Suppressor macrophage treated with lipopolysaccharide for 4 hours (primary cell): ENCODE measurements at regions not wholly inside any gene's neighbourhood (a gene's known extent, or its start where the extent isn't known, plus 50 kb on each side); places are given as distances from the start of the nearest gene placed in this dataset.
"Not testable (repeated sequence)": the region's sequence is repeated elsewhere in the genome, so short reads cannot be mapped to it uniquely, and the experiment has no call there.

Experiments used
- DNase-seq: peaks from one replicate; pipeline ENCODE4 v3.0.0-alpha.2; 2020

- DNase-seq = no peak
Measured at GRCh38 chr10:118463740-118464139, 121.6 kb upstream of the FAM204A start.

DNA sequence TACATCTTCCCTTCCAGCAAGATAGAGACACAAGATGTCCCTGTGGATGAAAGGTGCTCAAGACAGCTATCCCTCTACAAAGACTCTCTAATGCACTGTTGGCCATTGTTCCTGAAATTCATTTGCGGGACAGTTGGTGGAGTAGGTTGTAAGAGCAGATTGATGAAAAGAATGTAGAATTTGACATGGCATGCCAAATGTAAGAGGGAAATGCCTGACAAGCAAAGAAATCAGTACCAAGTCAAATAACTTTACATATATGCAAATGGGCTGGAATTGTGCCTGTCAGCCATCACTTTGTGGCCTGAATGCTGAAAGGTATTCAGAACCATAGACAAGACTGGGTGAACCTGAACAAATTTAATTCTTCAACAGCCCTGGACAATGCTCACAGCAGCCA lies 120.3 kb upstream of the FAM204A start:
- no peak for DNase-seq

DNA sequence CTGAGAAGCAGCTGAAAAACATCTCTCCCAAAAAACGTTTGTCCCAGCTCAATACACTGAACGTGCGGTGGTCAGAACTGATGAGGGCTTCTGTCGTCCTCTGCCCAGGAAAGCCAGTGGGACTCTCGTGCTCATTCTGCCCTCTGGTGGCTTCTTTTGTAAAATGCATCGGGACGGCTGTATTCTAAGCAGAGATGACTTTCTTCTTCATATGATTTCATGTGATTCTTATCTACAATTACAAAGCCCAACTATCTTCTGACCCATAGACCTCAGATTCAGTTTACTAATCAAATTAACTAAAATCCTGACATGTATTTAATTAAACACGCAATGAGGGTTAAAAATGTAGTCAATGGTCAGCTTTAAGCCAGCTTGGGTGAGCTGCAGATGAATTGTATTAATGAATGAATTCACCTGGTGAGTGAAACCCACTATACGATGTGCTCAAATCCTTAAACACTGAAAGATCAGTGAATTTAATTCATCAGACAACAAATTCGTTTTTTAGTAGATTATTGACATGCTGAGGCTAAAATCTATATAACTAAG lies 117.6 kb upstream of the FAM204A start:
- DNase-seq = peak; percentile 66

DNA sequence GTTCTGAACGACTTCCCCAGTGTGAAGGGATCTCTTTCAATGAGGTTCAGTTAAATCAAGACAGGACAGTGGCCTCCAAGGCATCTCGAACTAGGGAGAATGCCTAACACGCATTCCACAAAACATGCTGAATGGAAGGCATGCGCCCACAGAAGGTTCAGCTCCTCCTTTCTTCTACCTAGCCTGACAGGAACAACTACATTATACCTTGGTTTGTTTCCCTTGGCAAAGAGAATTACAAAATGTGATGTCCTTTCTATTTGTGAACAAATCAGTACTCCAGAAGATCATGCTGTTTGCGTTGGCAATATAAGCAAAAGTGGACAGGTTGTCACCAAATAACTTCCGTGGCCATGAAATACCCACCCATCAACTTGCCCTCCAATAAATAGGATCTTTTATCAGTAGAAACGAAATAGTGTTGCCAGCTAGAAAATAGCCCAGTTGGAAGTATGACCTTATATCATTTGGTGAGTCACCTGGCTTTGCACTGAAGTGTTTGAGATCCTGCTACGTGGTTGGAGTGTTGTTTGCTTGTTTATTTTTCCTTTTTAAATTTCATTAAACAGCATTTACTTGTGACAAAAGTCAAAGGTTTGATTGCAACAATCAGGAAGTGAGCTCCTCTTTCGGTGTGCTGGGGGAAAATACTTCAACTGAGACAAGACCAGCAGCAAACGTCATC lies 117.0 kb upstream of the FAM204A start:
- DNase-seq = no peak

GRCh38 chr10:118457824-118458428 lies 115.8 kb upstream of the FAM204A start:
- no peak for DNase-seq

GRCh38 chr10:118455181-118455695 lies 113.1 kb upstream of the FAM204A start:
- DNase-seq = no peak

- no peak for DNase-seq
Measured at GRCh38 chr10:118454211-118454610, 112.1 kb upstream of the FAM204A start.

DNA sequence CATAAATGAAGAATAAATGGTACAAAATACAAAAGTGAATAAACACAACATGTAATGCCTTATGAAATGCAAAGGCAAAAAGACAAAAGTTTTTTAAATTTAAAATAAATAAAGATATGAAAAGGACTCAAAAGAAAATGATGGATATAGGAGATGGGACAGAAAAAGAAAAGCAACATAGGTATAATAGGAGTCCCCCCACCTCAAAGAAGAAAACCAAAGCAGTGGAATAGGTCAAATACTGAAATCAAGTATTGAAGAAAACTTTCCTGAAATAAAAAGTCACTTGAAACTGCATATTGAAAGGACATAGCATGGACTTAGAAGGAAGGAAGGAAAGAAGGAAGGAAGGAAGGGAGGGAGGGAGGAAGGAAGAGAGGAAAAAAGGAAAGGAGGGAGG lies 110.0 kb upstream of the FAM204A start:
- no peak for DNase-seq

DNA sequence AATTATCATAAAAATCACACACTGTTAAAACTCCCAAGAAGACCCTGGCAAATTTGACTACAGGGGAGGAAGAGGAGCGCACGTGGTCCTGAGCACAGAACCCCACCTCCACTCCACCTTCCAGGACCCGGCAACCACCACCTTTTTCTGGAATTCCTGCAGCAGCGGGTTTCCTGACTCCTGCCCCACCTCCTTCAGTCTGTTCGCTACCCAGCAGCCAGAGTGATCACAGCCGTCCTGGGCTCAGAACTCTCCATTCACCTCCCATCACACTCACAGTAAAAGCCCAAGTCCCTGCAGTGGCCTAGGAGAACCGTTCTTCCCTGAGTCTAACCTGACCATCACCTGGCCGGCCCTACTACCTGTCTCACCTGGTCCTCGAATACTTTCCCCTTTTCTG lies 107.4 kb upstream of the FAM204A start:
- DNase-seq = no peak

DNA sequence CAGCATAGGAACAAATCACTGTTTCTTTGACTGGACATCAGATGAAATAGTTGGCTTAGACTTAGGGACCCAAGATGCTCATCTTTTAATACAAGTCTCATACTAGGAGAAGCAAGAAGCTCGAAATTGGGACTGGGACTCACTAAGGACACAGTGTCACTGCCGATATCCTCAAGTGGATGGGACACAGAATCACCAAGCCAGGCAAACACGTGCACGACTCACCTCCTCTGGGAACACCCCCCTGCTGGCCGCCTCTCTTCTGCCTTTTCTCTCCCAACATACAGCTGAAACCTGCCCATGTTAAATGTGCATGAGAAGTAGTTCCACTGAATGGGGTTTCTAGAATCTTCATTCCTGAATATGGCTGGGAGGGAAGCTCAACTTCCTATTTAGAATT lies 106.6 kb upstream of the FAM204A start:
- no peak for DNase-seq

DNA sequence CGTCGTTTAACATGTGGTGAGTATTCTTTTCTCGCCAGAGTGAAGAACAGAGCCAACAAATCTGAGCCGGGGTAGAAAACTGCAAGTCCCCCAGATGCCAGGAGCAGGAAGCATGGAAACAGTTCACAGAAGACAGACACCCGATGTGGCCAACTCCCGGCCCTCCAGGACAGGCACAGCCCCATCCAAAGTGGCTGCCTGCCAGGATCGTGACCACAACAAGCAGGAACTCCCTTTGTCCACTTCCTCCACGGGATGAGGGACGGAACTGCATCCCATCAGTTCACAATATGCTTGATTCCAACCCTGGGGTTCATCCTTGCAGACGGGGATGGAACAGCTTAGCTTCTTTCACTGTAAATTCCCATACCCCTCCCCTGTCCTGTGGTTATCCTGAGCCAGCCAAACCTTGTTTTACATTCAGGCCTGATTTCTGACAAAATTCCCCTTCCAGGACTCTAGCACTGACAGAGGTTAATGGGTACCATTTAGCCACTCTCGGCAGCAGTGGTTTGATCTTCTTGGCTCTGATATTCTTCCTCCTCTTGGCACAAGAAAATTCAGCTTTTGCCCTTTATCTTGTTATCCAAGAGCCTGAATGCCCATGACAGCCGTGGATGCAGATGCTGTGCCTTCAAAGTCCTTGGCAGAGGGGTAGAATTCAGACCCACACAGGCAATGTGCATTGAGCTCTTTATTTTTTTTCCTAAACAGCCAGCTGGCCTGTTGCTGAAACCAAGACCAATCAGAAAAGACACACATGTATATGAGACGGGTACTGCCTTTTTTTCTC lies 105.5 kb upstream of the FAM204A start:
- DNase-seq = no peak

- DNase-seq = peak; percentile 7
Measured at GRCh38 chr10:118445535-118445934, 103.4 kb upstream of the FAM204A start.

GRCh38 chr10:118444069-118444468 lies 101.9 kb upstream of the FAM204A start:
- DNase-seq = no peak

- no peak for DNase-seq
Measured at GRCh38 chr10:118442032-118442431, 99.9 kb upstream of the FAM204A start.

DNA sequence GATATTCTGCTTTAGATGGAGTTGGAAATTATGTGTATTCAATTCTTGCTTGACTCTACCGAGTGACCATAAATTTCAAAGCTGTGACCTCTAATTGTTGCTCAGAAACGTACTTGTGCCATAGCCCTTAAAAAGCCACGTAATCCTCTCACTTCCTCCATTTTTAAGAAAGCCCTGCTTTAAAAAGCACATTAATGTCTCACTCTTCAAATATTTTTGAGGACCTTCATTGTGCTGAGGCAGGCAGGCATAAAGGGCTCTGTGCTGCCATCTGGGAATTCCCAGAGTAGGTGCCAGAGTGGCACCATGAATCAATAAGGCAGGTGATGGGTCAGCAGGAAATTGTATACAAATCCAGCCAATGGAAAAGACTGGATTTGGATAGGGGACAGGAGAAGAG lies 97.7 kb upstream of the FAM204A start:
- no peak for DNase-seq

DNA sequence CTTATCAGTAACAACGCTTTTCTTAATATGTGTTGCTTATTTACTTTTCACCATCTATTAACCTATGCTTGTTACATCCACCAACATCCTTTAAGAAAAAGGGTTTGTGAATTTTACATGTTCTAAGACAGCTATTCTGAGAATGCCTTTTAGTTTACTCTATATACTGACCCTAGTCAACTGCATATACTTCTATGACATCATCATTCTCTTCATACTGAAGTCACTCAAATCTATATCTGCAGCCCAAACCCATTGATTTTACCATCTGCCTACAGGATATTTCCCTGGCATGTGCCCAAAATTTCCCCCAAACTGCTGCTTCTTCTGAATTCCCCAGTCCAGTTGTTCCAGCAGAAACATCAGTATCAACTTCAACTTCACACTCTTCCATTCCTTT lies 94.6 kb upstream of the FAM204A start:
- DNase-seq = no peak

DNA sequence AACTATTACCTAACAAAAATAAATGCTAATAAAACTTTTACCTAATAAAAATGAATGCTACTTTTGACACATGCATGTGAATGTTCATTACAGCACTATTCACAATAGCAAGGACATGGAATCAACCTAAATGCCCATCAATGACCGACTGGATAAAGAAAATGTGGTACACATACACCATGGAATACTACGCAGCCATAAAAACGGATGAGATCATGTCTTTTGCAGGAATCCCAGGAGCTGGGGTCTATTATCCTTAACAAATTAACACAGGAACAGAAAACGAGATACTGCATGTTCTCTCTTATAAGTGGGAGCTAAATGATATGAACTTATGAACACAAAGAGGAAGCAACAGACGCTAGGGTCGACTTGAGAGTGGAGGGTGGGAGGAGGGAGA lies 88.1 kb upstream of the FAM204A start:
- DNase-seq = no peak

- peak; percentile 67 for DNase-seq
Measured at GRCh38 chr10:118423800-118424442, 81.8 kb upstream of the FAM204A start.

- no peak for DNase-seq
Measured at GRCh38 chr10:118422241-118422640, 80.1 kb upstream of the FAM204A start.

DNA sequence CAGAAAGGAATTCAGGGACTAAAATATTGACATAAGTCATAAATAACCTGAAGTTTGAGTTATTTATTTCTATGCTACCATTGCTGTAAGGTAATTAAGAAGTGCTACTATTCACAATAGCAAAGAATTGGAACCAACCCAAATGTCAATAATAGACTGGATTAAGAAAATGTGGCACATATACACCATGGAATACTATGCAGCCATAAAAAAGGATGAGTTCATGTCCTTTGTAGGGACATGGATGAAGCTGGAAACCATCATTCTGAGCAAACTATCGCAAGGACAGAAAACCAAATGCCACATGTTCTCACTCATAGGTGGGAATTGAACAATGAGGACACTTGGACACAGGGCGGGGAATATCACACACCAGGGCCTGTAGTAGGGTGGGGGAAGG lies 77.9 kb upstream of the FAM204A start:
- not testable (repeated sequence) for DNase-seq

DNA sequence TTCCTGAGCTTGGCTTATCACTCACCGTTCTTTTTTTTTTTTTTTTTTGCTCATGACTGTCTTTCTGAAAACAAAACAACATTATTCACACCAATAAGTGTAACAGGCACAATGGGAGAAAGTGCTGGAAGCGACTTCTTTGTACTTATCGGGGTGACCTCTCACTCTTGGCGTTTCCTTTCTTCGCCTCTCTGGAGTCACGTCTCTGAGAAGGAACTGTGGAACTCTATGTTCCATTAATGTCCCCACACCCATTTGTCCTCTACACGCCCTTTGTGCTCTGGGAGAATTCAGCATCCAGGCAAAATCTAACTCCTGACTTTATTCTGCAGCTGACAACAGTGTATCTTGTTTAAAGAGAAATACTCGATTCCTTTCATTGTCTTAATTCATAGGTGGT lies 70.8 kb upstream of the FAM204A start:
- no peak for DNase-seq

- no peak for DNase-seq
Measured at GRCh38 chr10:118412132-118412760, 70.1 kb upstream of the FAM204A start.

DNA sequence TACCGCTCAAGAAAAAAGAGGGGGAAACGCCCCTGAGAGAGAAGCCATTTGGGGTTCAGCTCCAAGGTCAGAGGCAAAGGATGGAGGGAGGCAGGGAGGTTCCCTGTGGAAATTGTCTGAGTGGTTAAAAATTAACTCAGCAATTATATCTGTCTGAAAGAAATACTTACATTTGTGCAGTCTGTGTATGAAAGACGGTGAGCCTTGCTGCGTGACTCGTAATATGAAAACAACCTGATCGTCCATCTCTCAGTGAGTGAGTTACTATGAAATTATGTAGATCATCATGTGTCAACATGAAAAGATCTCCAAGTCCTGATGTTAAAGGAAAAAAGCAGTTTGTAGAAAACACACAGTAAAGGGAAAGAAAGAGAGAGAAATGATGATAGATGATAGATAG lies 67.2 kb upstream of the FAM204A start:
- no peak for DNase-seq
